ENCODE measurements at regions not wholly inside any gene's neighbourhood (a gene's known extent, or its start where the extent isn't known, plus 50 kb on each side); places are given as distances from the start of the nearest gene placed in this dataset.
"Not testable (repeated sequence)": the region's sequence is repeated elsewhere in the genome, so short reads cannot be mapped to it uniquely, and the experiment has no call there.

DNA sequence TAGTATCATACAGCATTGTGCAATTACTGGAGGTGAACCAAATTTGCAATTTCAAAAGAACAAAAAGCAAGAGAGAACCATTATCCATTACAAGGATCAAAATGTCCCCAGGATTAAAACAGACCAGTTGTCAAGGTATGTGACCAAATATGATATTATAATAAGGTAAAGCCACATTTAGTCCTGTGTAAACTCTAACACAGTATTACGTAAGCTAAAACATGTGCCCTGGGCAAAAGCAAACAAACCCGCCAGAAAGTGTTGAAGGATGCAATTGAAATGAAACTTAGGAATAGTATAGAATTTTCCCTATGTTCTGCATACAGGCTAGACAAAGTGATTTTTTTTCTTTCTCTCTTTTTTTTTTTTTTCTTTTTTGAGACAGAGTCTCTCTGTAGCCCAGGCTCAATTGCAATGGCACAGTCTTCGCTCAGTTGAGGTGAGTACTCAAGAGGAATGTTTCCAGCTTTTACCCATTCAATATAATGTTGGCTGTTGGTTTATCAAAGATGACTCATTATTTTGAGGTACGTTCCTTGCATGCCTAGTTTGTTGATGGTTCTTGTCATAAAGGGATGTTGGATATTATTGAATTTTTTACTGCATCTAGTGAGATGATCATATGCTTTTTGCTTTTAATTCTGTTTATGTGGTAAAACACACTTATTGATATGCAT lies 137.1 kb upstream of the FOXG1 start:
- Mint-ChIP-seq H3K36me3 (ENCODE audit: unreplicated experiment) (no peaks in the 10 kb centered on the region), H3K27ac (ENCODE audit: unreplicated experiment) (no peak overlapping the region), H3K4me3 (ENCODE audit: unreplicated experiment) (no peak overlapping the region), H3K4me1 (ENCODE audit: unreplicated experiment) (peaks cover 9% of the 10 kb centered on the region), H3K9me3 (ENCODE audit: unreplicated experiment) (peaks cover 13% of the 10 kb centered on the region), H3K27me3 (ENCODE audit: unreplicated experiment) (peaks cover 46% of the 10 kb centered on the region)
- TF ChIP-seq, protein P1, sequence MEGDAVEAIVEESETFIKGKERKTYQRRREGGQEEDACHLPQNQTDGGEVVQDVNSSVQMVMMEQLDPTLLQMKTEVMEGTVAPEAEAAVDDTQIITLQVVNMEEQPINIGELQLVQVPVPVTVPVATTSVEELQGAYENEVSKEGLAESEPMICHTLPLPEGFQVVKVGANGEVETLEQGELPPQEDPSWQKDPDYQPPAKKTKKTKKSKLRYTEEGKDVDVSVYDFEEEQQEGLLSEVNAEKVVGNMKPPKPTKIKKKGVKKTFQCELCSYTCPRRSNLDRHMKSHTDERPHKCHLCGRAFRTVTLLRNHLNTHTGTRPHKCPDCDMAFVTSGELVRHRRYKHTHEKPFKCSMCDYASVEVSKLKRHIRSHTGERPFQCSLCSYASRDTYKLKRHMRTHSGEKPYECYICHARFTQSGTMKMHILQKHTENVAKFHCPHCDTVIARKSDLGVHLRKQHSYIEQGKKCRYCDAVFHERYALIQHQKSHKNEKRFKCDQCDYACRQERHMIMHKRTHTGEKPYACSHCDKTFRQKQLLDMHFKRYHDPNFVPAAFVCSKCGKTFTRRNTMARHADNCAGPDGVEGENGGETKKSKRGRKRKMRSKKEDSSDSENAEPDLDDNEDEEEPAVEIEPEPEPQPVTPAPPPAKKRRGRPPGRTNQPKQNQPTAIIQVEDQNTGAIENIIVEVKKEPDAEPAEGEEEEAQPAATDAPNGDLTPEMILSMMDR (IDR thresholded peaks at IDR 0.05), result no peak
- no peak for DNase-seq (ENCODE audit: extremely low spot score, unreplicated experiment)

DNA sequence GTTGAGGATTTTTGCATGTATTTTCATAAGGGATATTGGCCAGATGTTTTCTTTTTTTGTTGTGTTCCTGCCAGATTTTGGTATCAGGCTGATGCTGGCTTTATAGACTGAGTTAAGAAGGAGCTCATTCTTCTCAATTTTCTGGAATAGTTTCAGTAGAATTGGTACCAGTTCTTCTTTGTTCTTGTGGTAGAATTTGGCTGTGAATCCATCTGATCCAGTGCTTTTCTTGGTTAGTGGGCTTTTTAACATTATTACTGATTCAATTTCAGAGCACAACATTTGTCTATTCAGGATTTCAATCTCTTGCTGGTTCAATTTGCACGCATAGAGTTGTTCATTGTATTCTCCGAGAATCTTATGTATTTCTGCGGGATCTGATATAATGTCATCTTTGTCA lies 136.5 kb upstream of the FOXG1 start:
- Mint-ChIP-seq H3K36me3 (ENCODE audit: unreplicated experiment) (no peaks in the 10 kb centered on the region), H3K9me3 (ENCODE audit: unreplicated experiment) (peaks cover 13% of the 10 kb centered on the region), H3K4me3 (ENCODE audit: unreplicated experiment) (no peak overlapping the region), H3K27me3 (ENCODE audit: unreplicated experiment) (peaks cover 43% of the 10 kb centered on the region), H3K4me1 (ENCODE audit: unreplicated experiment) (peaks cover 12% of the 10 kb centered on the region), H3K27ac (ENCODE audit: unreplicated experiment) (no peak overlapping the region)
- TF ChIP-seq, protein P1 (IDR thresholded peaks at IDR 0.05), result no peak
- no peak for DNase-seq (ENCODE audit: extremely low spot score, unreplicated experiment)

DNA sequence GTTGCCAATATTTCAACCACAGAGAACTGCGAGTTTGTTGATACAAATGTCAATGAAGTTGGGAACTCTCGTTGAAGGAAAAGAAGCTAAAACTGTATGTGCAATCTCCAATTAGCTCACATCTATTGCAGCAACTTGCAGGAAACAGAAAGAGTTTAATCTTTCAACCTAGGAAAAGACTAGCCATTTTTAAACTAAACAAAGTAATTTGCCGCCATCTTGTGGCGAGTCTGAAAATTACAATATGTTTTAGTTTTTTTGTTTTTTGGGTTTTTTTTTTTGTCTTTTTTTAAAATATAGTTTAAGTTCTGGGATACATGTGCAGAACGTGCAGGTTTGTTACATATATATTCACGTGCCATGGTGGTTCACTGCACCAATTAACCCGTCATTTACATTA lies 131.2 kb upstream of the FOXG1 start:
- Mint-ChIP-seq H3K4me1 (ENCODE audit: unreplicated experiment) (peaks cover 6% of the 10 kb centered on the region), H3K9me3 (ENCODE audit: unreplicated experiment) (peaks cover 12% of the 10 kb centered on the region), H3K36me3 (ENCODE audit: unreplicated experiment) (no peaks in the 10 kb centered on the region), H3K4me3 (ENCODE audit: unreplicated experiment) (no peak overlapping the region), H3K27ac (ENCODE audit: unreplicated experiment) (peak overlapping the region; percentile 45), H3K27me3 (ENCODE audit: unreplicated experiment) (peaks cover 7% of the 10 kb centered on the region)
- DNase-seq (ENCODE audit: extremely low spot score, unreplicated experiment), result no peak
- TF ChIP-seq, protein P1 (IDR thresholded peaks at IDR 0.05), result peak; percentile 67

DNA sequence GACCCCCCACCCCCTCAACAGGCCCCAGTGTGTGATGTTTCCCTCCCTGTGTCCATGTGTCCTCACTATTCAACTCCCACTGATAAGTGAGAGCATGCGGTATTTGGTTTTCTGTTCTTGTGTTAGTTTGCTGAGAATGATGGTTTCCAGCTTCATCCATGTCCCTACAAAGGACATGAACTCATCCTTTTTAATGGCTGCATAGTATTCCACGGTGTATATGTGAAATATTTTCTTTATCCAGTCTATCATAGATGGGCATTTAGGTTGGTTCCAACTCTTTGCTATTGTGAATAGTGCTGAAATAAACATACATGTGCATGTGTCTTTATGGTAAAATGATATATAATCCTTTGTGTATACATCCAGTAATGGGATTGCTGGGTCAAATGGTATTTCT lies 130.8 kb upstream of the FOXG1 start:
- not testable (repeated sequence) for H3K27ac Mint-ChIP-seq (ENCODE audit: unreplicated experiment); DNase-seq (ENCODE audit: extremely low spot score, unreplicated experiment); H3K4me3 Mint-ChIP-seq (ENCODE audit: unreplicated experiment); H3K27me3 Mint-ChIP-seq (ENCODE audit: unreplicated experiment); H3K36me3 Mint-ChIP-seq (ENCODE audit: unreplicated experiment); H3K4me1 Mint-ChIP-seq (ENCODE audit: unreplicated experiment); H3K9me3 Mint-ChIP-seq (ENCODE audit: unreplicated experiment)

DNA sequence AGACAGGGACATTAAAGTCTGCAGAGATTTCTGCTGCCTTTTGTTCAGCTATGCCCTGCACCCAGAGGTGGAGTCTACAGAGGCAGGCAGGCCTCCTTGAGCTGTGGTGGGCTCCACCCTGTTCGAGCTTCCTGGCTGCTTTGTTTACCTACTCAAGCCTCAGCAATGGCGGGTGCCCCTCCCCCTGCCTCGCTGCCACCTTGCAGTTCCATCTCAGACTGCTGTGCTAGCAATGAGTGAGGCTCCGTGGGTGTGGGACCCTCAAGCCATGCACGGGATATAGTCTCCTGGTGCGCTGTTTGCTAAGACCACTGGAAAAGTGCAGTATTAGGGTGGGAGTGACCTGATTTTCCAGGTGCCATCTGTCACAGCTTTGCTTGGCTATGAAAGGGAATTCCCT lies 125.4 kb upstream of the FOXG1 start:
- H3K27me3 Mint-ChIP-seq (ENCODE audit: unreplicated experiment); H3K4me1 Mint-ChIP-seq (ENCODE audit: unreplicated experiment); DNase-seq (ENCODE audit: extremely low spot score, unreplicated experiment); H3K4me3 Mint-ChIP-seq (ENCODE audit: unreplicated experiment); H3K27ac Mint-ChIP-seq (ENCODE audit: unreplicated experiment); H3K36me3 Mint-ChIP-seq (ENCODE audit: unreplicated experiment); H3K9me3 Mint-ChIP-seq (ENCODE audit: unreplicated experiment): not testable (repeated sequence)

DNA sequence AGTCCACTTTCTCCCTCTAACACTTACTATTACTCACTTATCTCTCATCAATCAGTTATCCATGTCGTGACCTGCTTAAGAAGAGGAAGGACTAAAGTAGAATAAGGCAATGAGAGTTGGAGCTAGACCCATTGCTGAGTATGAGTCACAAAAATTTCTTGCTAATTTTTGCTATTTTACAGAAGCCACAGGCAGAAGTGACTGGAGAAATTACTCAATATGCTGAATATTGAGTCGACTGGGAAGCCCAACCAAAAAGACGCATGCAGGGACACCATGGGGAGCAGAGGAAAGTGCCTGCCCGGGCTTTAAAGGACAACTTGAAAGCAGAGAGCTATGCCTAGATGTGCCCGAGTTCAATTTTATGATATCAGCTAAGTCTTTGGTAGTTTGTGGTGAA lies 115.4 kb upstream of the FOXG1 start:
- TF ChIP-seq, protein P1 (IDR thresholded peaks at IDR 0.05), result no peak
- DNase-seq (ENCODE audit: extremely low spot score, unreplicated experiment), result no peak

More for the DNA sequence above, 115.4 kb upstream of the FOXG1 start:
- Mint-ChIP-seq H3K4me3 (ENCODE audit: unreplicated experiment) (peak overlapping the region; percentile 24), H3K27ac (ENCODE audit: unreplicated experiment) (peak overlapping the region; percentile 87), H3K4me1 (ENCODE audit: unreplicated experiment) (peaks cover 53% of the 10 kb centered on the region), H3K9me3 (ENCODE audit: unreplicated experiment) (no peaks in the 10 kb centered on the region), H3K27me3 (ENCODE audit: unreplicated experiment) (no peaks in the 10 kb centered on the region), H3K36me3 (ENCODE audit: unreplicated experiment) (no peaks in the 10 kb centered on the region)

Data from osteocyte (in vitro differentiated cells).